SK-N-SH (cell line): ENCODE measurements at regions not wholly inside any gene's neighbourhood (a gene's known extent, or its start where the extent isn't known, plus 50 kb on each side); places are given as distances from the start of the nearest gene placed in this dataset.

ENCODE experiments used
- CTCF ChIA-PET: fragments of 300-600, 350-600 bp; formaldehyde crosslinking; extraction: SDS; loops from one replicate; lab custom pipeline; 2021; lab: Yijun Ruan, JAX
- POLR2A ChIA-PET: fragments of 350-600 bp; sonication (Branson Sonifier 250); formaldehyde crosslinking; extraction: SDS; loops from one replicate; lab custom pipeline; 2020; ENCODE audit warnings: antibody characterized with exemption, inconsistent platforms; lab: Yijun Ruan, JAX
- DNase-seq: peaks from one replicate; pipeline ENCODE4 v3.0.0; 2012
- H2AFZ ChIP-seq: fragments of 200-600 bp; sonication (generic); 2 replicates; pipeline ENCODE4 v1.8.1; 2016; ENCODE audit warnings: antibody characterized with exemption, mild to moderate bottlenecking, low read depth
- H3F3A ChIP-seq: fragments of 200-600 bp; sonication (generic); replicated peaks from 2 replicates; pipeline ENCODE3; 2016; ENCODE audit warnings: antibody characterized with exemption, mild to moderate bottlenecking; ENCODE audit not compliant: insufficient read depth
- H3K27ac ChIP-seq, 2 experiments: fragments of 200-500 bp in 1 of 2; fragments of 200-600 bp in 1 of 2; sonication (Bioruptor generic) in 1 of 2; sonication (generic), shearing (Covaris generic) in 1 of 2; 2 replicates each; pipeline versions ENCODE4 v1.5.1 to v1.6.1; 2014 to 2016; ENCODE audit warnings: low read depth in 2 of 2, inconsistent platforms in 1 of 2, low read length in 1 of 2, mild to moderate bottlenecking in 1 of 2, mixed read lengths in 1 of 2
- H3K27me3 ChIP-seq: fragments of 200-600 bp; sonication (generic), shearing (Covaris generic); 2 replicates; pipeline ENCODE4 v1.6.1; 2016; ENCODE audit warnings: mixed run types; ENCODE audit not compliant: insufficient read depth
- H3K36me3 ChIP-seq, 2 experiments: fragments of 200-500 bp in 1 of 2; fragments of 200-600 bp in 1 of 2; sonication (Bioruptor generic) in 1 of 2; sonication (generic) in 1 of 2; replicated peaks in 1 of 2; 2 replicates each; pipeline versions ENCODE3 to v1.5.1; 2014 to 2016; ENCODE audit warnings: low read length in 1 of 2, mild to moderate bottlenecking in 1 of 2; ENCODE audit not compliant: insufficient read depth in 2 of 2, control insufficient read depth in 1 of 2
- H3K4me1 ChIP-seq, 2 experiments: fragments of 200-500 bp in 1 of 2; fragments of 200-600 bp in 1 of 2; sonication (Bioruptor generic) in 1 of 2; sonication (generic), shearing (Covaris generic) in 1 of 2; 2 replicates each; pipeline versions ENCODE4 v1.5.1 to v1.6.1; 2014 to 2016; ENCODE audit warnings: low read depth in 1 of 2, low read length in 1 of 2, mixed run types in 1 of 2; ENCODE audit not compliant: insufficient read depth in 2 of 2, control insufficient read depth in 1 of 2
- H3K4me2 ChIP-seq: fragments of 200-600 bp; sonication (generic), shearing (Covaris generic); 2 replicates; pipeline ENCODE4 v1.6.1; 2017; ENCODE audit warnings: mixed run types
- H3K4me3 ChIP-seq, 2 experiments: fragments of 200-500 bp in 1 of 2; fragments of 200-600 bp in 1 of 2; sonication (Bioruptor generic) in 1 of 2; sonication (generic), shearing (Covaris generic) in 1 of 2; 2 replicates each; pipeline versions ENCODE4 v1.5.1 to v1.8.1; 2014 to 2016; ENCODE audit warnings: low read depth in 2 of 2, inconsistent platforms in 1 of 2, low read length in 1 of 2, mild to moderate bottlenecking in 1 of 2, mixed read lengths in 1 of 2, moderate library complexity in 1 of 2
- H3K79me2 ChIP-seq: fragments of 200-600 bp; sonication (generic); 2 replicates; pipeline ENCODE4 v1.8.1; 2017; ENCODE audit warnings: mild to moderate bottlenecking; ENCODE audit not compliant: insufficient read depth
- H3K9ac ChIP-seq: fragments of 200-600 bp; sonication (generic); 2 replicates; pipeline ENCODE4 v1.6.1; 2017; ENCODE audit warnings: mixed run types
- H3K9me2 ChIP-seq: fragments of 200-600 bp; sonication (generic); 2 replicates; pipeline ENCODE4 v1.6.1; 2017; ENCODE audit warnings: mixed run types
- H3K9me3 ChIP-seq: fragments of 200-600 bp; sonication (generic); 2 replicates; pipeline ENCODE4 v1.6.1; 2017; ENCODE audit warnings: mixed run types, mild to moderate bottlenecking, moderate library complexity
- H4K20me1 ChIP-seq: fragments of 200-600 bp; sonication (generic); 2 replicates; pipeline ENCODE4 v1.6.1; 2017; ENCODE audit warnings: mild to moderate bottlenecking, mixed run types; ENCODE audit not compliant: insufficient read depth
- ELF1 ChIP-seq: IDR thresholded peaks from 2 replicates; pipeline ENCODE4 v1.4.0; 2012
- FOSL2 ChIP-seq: IDR thresholded peaks from 2 replicates; pipeline ENCODE4 v1.4.0; 2012; ENCODE audit warnings: low read depth, mild to moderate bottlenecking, moderate library complexity, borderline replicate concordance
- GABPA ChIP-seq: IDR thresholded peaks from 2 replicates; pipeline ENCODE4 v1.4.0; 2012; ENCODE audit warnings: low read depth, mild to moderate bottlenecking
- MEF2A ChIP-seq: IDR thresholded peaks from 2 replicates; pipeline ENCODE4 v1.4.0; 2012; ENCODE audit warnings: low read depth, borderline replicate concordance
- MXI1 ChIP-seq: IDR thresholded peaks from 2 replicates; pipeline ENCODE4 v1.6.1; 2012; ENCODE audit warnings: mild to moderate bottlenecking, low read depth, low read length, improper control_type of control experiment
- NRF1 ChIP-seq: IDR thresholded peaks from 2 replicates; pipeline ENCODE4 v1.6.1; 2012; ENCODE audit warnings: low read depth, mild to moderate bottlenecking, low read length
- PBX3 ChIP-seq: IDR thresholded peaks from 2 replicates; pipeline ENCODE4; 2012
- RAD21 ChIP-seq: IDR thresholded peaks from 2 replicates; pipeline ENCODE4 v1.6.1; 2012; ENCODE audit warnings: mild to moderate bottlenecking, low read length
- RCOR1 ChIP-seq: fragments of 150-350 bp; IDR thresholded peaks from 2 replicates; pipeline ENCODE4 v1.6.1; 2017; ENCODE audit warnings: antibody characterized with exemption, low read length
- RFX5 ChIP-seq: IDR thresholded peaks from 2 replicates; pipeline ENCODE4 v1.6.1; 2012; ENCODE audit warnings: mild to moderate bottlenecking, improper control_type of control experiment, low read length
- RXRA ChIP-seq: IDR thresholded peaks from 2 replicates; pipeline ENCODE4 v1.4.0; 2012; ENCODE audit warnings: low read depth, mild to moderate bottlenecking, borderline replicate concordance
- SIN3A ChIP-seq: IDR thresholded peaks from 2 replicates; pipeline ENCODE4 v1.6.1; 2012; ENCODE audit warnings: low read depth, mild to moderate bottlenecking, low read length, moderate library complexity, borderline replicate concordance
- TCF12 ChIP-seq: IDR thresholded peaks from 2 replicates; pipeline ENCODE4 v1.4.0; 2012
- TEAD4 ChIP-seq: IDR thresholded peaks from 2 replicates; pipeline ENCODE4 v1.4.0; 2012; ENCODE audit warnings: mild to moderate bottlenecking, borderline replicate concordance; ENCODE audit not compliant: insufficient read depth
- YY1 ChIP-seq: IDR thresholded peaks from 2 replicates; pipeline ENCODE4 v1.4.0; 2012; ENCODE audit warnings: low read depth, mild to moderate bottlenecking
- WGBS: methylation state at CpG from one replicate; pipeline ENCODE4 v1.1.6; 2017; ENCODE audit warnings: low lambda C conversion rate; 5-methylcytosine and 5-hydroxymethylcytosine counted together
- TF ChIP-seq, protein P1 (sequence below): IDR thresholded peaks from 2 replicates; pipeline ENCODE4 v1.4.0; 2012; ENCODE audit warnings: low read depth, borderline replicate concordance
- TF ChIP-seq, protein P2 (sequence below): IDR thresholded peaks from 2 replicates; pipeline ENCODE4 v1.6.1; 2012; ENCODE audit warnings: mild to moderate bottlenecking, low read depth, low read length, moderate library complexity
- TF ChIP-seq, protein P3 (sequence below): fragments of 200-600 bp; sonication (generic); IDR thresholded peaks from 2 replicates; pipeline ENCODE4 v1.6.1; 2017; ENCODE audit warnings: antibody characterized with exemption, mild to moderate bottlenecking, moderate library complexity
- TF ChIP-seq, protein P4 (sequence below): IDR thresholded peaks from 2 replicates; pipeline ENCODE4 v1.4.0; 2012; ENCODE audit warnings: low read depth, borderline replicate concordance

DNA sequence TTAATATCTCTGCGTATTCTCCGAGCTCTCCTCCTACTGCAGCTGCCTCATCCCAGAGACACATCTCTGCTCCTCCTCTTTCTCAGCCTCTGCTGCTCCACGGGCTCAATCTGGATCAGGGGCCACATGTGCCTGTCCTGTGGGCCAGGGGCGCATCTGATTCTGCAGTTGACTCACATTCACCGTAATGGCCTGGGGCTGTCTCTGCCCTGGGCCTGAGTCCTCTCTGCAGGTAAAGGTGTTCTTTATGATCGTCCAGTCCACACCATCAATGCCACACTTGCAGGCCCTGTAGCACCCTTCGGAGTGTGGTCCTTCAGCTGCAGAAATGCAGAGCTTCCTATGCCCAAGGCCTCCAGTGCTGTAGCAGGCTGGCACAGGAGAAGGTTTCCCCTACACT lies 154.5 kb downstream of the OAT start:
- Histone ChIP-seq H3K4me1 (peaks cover 0 to 13% of the 10 kb centered on the region in 2 experiments; a peak in 1 of 4 replicates), H3K27me3 (no peaks in the 10 kb centered on the region), H3F3A (no peaks in the 10 kb centered on the region), H3K79me2 (no peaks in the 10 kb centered on the region), H3K36me3 (no peaks in the 10 kb centered on the region), H3K9me2 (no peaks in the 10 kb centered on the region), H2AFZ (no peak overlapping the region), H3K9me3 (no peaks in the 10 kb centered on the region), H3K4me2 (no peak overlapping the region), H3K9ac (no peak overlapping the region), H3K27ac (no peak overlapping the region), H4K20me1 (no peaks in the 10 kb centered on the region), H3K4me3 (no peak overlapping the region)
- 42% methylated on average over 7 of the region's 7 CpGs for WGBS
- TF ChIP-seq MXI1 = no peak
- no peak for TF ChIP-seq PBX3
- TF ChIP-seq RAD21 = no peak
- no peak for TF ChIP-seq TEAD4
- no peak for TF ChIP-seq SIN3A
- no peak for TF ChIP-seq RFX5
- TF ChIP-seq, protein P1, sequence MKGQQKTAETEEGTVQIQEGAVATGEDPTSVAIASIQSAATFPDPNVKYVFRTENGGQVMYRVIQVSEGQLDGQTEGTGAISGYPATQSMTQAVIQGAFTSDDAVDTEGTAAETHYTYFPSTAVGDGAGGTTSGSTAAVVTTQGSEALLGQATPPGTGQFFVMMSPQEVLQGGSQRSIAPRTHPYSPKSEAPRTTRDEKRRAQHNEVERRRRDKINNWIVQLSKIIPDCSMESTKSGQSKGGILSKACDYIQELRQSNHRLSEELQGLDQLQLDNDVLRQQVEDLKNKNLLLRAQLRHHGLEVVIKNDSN = no peak
- no peak for TF ChIP-seq RXRA
- no peak for TF ChIP-seq TCF12
- TF ChIP-seq NRF1 = no peak
- TF ChIP-seq, protein P2, sequence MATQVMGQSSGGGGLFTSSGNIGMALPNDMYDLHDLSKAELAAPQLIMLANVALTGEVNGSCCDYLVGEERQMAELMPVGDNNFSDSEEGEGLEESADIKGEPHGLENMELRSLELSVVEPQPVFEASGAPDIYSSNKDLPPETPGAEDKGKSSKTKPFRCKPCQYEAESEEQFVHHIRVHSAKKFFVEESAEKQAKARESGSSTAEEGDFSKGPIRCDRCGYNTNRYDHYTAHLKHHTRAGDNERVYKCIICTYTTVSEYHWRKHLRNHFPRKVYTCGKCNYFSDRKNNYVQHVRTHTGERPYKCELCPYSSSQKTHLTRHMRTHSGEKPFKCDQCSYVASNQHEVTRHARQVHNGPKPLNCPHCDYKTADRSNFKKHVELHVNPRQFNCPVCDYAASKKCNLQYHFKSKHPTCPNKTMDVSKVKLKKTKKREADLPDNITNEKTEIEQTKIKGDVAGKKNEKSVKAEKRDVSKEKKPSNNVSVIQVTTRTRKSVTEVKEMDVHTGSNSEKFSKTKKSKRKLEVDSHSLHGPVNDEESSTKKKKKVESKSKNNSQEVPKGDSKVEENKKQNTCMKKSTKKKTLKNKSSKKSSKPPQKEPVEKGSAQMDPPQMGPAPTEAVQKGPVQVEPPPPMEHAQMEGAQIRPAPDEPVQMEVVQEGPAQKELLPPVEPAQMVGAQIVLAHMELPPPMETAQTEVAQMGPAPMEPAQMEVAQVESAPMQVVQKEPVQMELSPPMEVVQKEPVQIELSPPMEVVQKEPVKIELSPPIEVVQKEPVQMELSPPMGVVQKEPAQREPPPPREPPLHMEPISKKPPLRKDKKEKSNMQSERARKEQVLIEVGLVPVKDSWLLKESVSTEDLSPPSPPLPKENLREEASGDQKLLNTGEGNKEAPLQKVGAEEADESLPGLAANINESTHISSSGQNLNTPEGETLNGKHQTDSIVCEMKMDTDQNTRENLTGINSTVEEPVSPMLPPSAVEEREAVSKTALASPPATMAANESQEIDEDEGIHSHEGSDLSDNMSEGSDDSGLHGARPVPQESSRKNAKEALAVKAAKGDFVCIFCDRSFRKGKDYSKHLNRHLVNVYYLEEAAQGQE = no peak
- TF ChIP-seq YY1 = no peak
- no peak for TF ChIP-seq GABPA
- TF ChIP-seq FOSL2 = no peak
- TF ChIP-seq, protein P3, sequence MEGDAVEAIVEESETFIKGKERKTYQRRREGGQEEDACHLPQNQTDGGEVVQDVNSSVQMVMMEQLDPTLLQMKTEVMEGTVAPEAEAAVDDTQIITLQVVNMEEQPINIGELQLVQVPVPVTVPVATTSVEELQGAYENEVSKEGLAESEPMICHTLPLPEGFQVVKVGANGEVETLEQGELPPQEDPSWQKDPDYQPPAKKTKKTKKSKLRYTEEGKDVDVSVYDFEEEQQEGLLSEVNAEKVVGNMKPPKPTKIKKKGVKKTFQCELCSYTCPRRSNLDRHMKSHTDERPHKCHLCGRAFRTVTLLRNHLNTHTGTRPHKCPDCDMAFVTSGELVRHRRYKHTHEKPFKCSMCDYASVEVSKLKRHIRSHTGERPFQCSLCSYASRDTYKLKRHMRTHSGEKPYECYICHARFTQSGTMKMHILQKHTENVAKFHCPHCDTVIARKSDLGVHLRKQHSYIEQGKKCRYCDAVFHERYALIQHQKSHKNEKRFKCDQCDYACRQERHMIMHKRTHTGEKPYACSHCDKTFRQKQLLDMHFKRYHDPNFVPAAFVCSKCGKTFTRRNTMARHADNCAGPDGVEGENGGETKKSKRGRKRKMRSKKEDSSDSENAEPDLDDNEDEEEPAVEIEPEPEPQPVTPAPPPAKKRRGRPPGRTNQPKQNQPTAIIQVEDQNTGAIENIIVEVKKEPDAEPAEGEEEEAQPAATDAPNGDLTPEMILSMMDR = no peak
- no peak for TF ChIP-seq MEF2A
- TF ChIP-seq, protein P4, sequence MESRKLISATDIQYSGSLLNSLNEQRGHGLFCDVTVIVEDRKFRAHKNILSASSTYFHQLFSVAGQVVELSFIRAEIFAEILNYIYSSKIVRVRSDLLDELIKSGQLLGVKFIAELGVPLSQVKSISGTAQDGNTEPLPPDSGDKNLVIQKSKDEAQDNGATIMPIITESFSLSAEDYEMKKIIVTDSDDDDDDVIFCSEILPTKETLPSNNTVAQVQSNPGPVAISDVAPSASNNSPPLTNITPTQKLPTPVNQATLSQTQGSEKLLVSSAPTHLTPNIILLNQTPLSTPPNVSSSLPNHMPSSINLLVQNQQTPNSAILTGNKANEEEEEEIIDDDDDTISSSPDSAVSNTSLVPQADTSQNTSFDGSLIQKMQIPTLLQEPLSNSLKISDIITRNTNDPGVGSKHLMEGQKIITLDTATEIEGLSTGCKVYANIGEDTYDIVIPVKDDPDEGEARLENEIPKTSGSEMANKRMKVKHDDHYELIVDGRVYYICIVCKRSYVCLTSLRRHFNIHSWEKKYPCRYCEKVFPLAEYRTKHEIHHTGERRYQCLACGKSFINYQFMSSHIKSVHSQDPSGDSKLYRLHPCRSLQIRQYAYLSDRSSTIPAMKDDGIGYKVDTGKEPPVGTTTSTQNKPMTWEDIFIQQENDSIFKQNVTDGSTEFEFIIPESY = no peak
- no peak for TF ChIP-seq ELF1
- no peak for TF ChIP-seq RCOR1
- CTCF ChIA-PET = interaction anchor here (1.0 to 3.7 kb wide), 2 partner anchors 13 to 269 kb away, joined by 3 to 25 read pairs; no protein-coding TSS in a partner anchor
- no peak for DNase-seq
- POLR2A ChIA-PET = no interaction called here
